ENCODE measurements at regions not wholly inside any gene's neighbourhood (a gene's known extent, or its start where the extent isn't known, plus 50 kb on each side); places are given as distances from the start of the nearest gene placed in this dataset.
A peak's percentile ranks its signal among the peaks of the same experiment; 100 is the strongest.

DNA sequence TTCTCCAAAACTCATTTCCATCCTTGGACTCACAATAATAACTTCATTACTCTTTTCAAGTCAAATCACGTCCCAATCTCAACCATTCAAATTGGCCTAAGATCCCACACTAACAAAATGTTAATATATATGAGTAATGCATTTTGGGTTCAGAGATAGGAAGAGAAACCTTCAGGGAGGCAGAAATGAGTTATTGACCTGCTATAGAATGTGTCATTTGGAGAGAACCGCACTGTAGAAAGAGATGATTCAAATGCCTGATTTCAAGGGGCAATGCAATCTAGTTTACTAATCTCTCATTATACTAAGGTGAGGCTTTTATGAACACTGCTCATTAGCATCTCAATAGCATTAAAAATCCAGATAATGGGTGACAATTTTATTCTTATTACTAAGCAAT is 1595.0 kb upstream of the GOT2 start (continued):
- TF ChIP-seq FOXK2 (IDR thresholded peaks at IDR 0.05) (no peak), MEF2B (IDR thresholded peaks at IDR 0.05; ENCODE audit: partially characterized antibody, poor library complexity, severe bottlenecking) (no peak), BACH1 (IDR thresholded peaks at IDR 0.05; ENCODE audit: borderline replicate concordance) (no peak), RUNX3 (IDR thresholded peaks at IDR 0.05; ENCODE audit: low read length) (peak; percentile 17; the same call in 1 of the 2 replicates), BCL11A (IDR thresholded peaks at IDR 0.05; ENCODE audit: low read depth, low read length) (no peak), KDM1A (IDR thresholded peaks at IDR 0.05; ENCODE audit: borderline replicate concordance) (no peak)
- TF ChIP-seq, protein P1, sequence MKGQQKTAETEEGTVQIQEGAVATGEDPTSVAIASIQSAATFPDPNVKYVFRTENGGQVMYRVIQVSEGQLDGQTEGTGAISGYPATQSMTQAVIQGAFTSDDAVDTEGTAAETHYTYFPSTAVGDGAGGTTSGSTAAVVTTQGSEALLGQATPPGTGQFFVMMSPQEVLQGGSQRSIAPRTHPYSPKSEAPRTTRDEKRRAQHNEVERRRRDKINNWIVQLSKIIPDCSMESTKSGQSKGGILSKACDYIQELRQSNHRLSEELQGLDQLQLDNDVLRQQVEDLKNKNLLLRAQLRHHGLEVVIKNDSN (IDR thresholded peaks at IDR 0.05; ENCODE audit: borderline replicate concordance, extremely low read length, insufficient read depth, low read depth, low read length) = no peak
- TF ChIP-seq, protein P2, sequence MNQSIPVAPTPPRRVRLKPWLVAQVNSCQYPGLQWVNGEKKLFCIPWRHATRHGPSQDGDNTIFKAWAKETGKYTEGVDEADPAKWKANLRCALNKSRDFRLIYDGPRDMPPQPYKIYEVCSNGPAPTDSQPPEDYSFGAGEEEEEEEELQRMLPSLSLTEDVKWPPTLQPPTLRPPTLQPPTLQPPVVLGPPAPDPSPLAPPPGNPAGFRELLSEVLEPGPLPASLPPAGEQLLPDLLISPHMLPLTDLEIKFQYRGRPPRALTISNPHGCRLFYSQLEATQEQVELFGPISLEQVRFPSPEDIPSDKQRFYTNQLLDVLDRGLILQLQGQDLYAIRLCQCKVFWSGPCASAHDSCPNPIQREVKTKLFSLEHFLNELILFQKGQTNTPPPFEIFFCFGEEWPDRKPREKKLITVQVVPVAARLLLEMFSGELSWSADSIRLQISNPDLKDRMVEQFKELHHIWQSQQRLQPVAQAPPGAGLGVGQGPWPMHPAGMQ (IDR thresholded peaks at IDR 0.05; ENCODE audit: borderline replicate concordance) = no peak

DNA sequence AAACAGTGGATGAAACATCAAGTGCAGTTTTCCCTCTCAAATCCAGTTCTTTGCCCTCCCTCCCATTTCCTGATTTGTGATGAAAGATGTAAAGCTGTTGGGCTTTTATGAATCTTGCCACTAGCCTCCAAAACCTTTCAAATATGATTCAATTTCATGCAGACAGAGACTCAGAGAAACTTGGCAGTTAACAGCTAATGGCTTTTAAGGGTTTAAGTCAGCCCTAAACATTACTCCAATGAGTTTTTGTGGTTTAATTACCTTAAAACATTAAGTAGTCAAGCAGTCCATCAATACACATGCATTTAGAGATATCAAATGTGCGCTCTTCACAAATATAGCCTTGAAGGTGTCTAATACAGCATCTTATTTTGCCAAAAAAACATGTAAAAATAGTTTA is 1594.0 kb upstream of the GOT2 start:
- BruUV-seq (replicated peaks) = no TSS peak
- intact Hi-C loops (cut with micrococcal nuclease; ENCODE audit: unreplicated experiment) = no loop called here
- POLR2A ChIA-PET = no interaction called here
- FAIRE-seq (no peak), DNase-seq (ENCODE audit: low read depth, low spot score) (no peak), ATAC-seq (no peak)
- H2AFZ ChIP-seq (ENCODE audit: control insufficient read depth, low read depth, low read length) = no peak overlapping the region
- WGBS (ENCODE audit: insufficient coverage, insufficient replicate concordance, low lambda C conversion rate, missing lambda C conversion rate) = 5% methylated on average over 1 of the region's 1 CpG
- H3K9me3 ChIP-seq (replicated peaks; ENCODE audit: control insufficient read depth, insufficient read depth, low read length) = no peaks in the 10 kb centered on the region
- RAD21 ChIA-PET (ENCODE audit: unreplicated experiment) = no interaction called here
- no peaks in the 10 kb centered on the region for H3K36me3 ChIP-seq (ENCODE audit: control insufficient read depth in 2 of 2, insufficient read depth in 2 of 2, low read length in 1 of 2)
- H3K27me3 ChIP-seq (replicated peaks in 1 of 2; ENCODE audit: control insufficient read depth in 2 of 2, insufficient read depth in 2 of 2, low read length in 1 of 2) = no peaks in the 10 kb centered on the region
- H3K4me3 ChIP-seq = no peak overlapping the region
- SMC1A ChIA-PET (ENCODE audit: uncharacterized antibody, unreplicated experiment) = no interaction called here
- no peaks in the 10 kb centered on the region for H3K4me1 ChIP-seq (ENCODE audit: control insufficient read depth, insufficient read depth, low read length)
- in situ Hi-C loops (cut with MboI) = no loop called here
- CTCF ChIA-PET = no interaction called here
- no peak for TF ChIP-seq CHD1 (IDR thresholded peaks at IDR 0.05; ENCODE audit: low read depth, low read length)
- TF ChIP-seq, protein P3, sequence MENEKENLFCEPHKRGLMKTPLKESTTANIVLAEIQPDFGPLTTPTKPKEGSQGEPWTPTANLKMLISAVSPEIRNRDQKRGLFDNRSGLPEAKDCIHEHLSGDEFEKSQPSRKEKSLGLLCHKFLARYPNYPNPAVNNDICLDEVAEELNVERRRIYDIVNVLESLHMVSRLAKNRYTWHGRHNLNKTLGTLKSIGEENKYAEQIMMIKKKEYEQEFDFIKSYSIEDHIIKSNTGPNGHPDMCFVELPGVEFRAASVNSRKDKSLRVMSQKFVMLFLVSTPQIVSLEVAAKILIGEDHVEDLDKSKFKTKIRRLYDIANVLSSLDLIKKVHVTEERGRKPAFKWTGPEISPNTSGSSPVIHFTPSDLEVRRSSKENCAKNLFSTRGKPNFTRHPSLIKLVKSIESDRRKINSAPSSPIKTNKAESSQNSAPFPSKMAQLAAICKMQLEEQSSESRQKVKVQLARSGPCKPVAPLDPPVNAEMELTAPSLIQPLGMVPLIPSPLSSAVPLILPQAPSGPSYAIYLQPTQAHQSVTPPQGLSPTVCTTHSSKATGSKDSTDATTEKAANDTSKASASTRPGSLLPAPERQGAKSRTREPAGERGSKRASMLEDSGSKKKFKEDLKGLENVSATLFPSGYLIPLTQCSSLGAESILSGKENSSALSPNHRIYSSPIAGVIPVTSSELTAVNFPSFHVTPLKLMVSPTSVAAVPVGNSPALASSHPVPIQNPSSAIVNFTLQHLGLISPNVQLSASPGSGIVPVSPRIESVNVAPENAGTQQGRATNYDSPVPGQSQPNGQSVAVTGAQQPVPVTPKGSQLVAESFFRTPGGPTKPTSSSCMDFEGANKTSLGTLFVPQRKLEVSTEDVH (IDR thresholded peaks at IDR 0.05; ENCODE audit: low read depth, partially characterized antibody) = no peak
- TF ChIP-seq, protein P4, sequence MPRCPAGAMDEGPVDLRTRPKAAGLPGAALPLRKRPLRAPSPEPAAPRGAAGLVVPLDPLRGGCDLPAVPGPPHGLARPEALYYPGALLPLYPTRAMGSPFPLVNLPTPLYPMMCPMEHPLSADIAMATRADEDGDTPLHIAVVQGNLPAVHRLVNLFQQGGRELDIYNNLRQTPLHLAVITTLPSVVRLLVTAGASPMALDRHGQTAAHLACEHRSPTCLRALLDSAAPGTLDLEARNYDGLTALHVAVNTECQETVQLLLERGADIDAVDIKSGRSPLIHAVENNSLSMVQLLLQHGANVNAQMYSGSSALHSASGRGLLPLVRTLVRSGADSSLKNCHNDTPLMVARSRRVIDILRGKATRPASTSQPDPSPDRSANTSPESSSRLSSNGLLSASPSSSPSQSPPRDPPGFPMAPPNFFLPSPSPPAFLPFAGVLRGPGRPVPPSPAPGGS (IDR thresholded peaks at IDR 0.05; ENCODE audit: borderline replicate concordance, insufficient read depth, low read depth, low read length, poor library complexity, severe bottlenecking) = no peak
- no peak for TF ChIP-seq RAD21 (IDR thresholded peaks at IDR 0.05; ENCODE audit: insufficient read depth, low read depth, low read length)
- no peak for TF ChIP-seq MXI1 (IDR thresholded peaks at IDR 0.05; ENCODE audit: low read depth, low read length)
- no peak for TF ChIP-seq NFYB (IDR thresholded peaks at IDR 0.05; ENCODE audit: insufficient read depth, low read depth, low read length)
- TF ChIP-seq TAF1 (IDR thresholded peaks at IDR 0.05; ENCODE audit: borderline replicate concordance, low read depth, low read length) = no peak
- TF ChIP-seq DPF2 (IDR thresholded peaks at IDR 0.05) = no peak
- no peak for TF ChIP-seq JUND (IDR thresholded peaks at IDR 0.05; ENCODE audit: low read depth, low read length)
- TF ChIP-seq PAX8 (IDR thresholded peaks at IDR 0.05) = no peak
- no peak for TF ChIP-seq NBN (IDR thresholded peaks at IDR 0.05)
- H3K9ac ChIP-seq (ENCODE audit: control insufficient read depth, insufficient read depth, low read length) = no peak overlapping the region
- H3K79me2 ChIP-seq (ENCODE audit: control insufficient read depth, insufficient read depth, low read length) = no peaks in the 10 kb centered on the region
- H3K4me2 ChIP-seq (ENCODE audit: control insufficient read depth, insufficient read depth) = no peak overlapping the region
- no peak overlapping the region for H3K27ac ChIP-seq (ENCODE audit: control insufficient read depth, insufficient read depth)
- no peaks in the 10 kb centered on the region for H4K20me1 ChIP-seq (ENCODE audit: control insufficient read depth, insufficient read depth)
